Fibroblast of lung (primary cell): ENCODE measurements at regions not wholly inside any gene's neighbourhood (a gene's known extent, or its start where the extent isn't known, plus 50 kb on each side); places are given as distances from the start of the nearest gene placed in this dataset.

Experiments
- DNase-seq, 2 donors: peaks; one replicate each; pipeline versions ENCODE4 v3.0.0 to v3.0.0-alpha.2; 2010; ENCODE audit warnings: low read depth in 2 of 2
- H2AFZ ChIP-seq: 2 replicates; pipeline ENCODE4 v1.5.1; 2012; ENCODE audit warnings: low read length, control low read depth, inconsistent platforms
- H3K27ac ChIP-seq: 2 replicates; pipeline ENCODE4 v1.5.1; 2011; ENCODE audit warnings: low read length, control low read depth; ENCODE audit not compliant: insufficient read depth
- H3K27me3 ChIP-seq: 2 replicates; pipeline ENCODE4 v1.5.1; 2011; ENCODE audit warnings: mild to moderate bottlenecking, low read length; ENCODE audit not compliant: control insufficient read depth, insufficient read depth
- H3K36me3 ChIP-seq: 2 replicates; pipeline ENCODE4 v1.5.1; 2011; ENCODE audit warnings: low read length; ENCODE audit not compliant: control insufficient read depth, insufficient read depth
- H3K4me1 ChIP-seq: 2 replicates; pipeline ENCODE4 v1.5.1; 2011; ENCODE audit warnings: low read length; ENCODE audit not compliant: control insufficient read depth, insufficient read depth; ENCODE audit errors: extremely low read depth
- H3K4me2 ChIP-seq: 2 replicates; pipeline ENCODE4 v1.5.1; 2011; ENCODE audit warnings: low read length, control low read depth; ENCODE audit not compliant: insufficient read depth; ENCODE audit errors: extremely low read depth
- H3K4me3 ChIP-seq, 4 experiments: fragments of 200-600 bp in 1 of 4; sonication (generic) in 1 of 4; replicated peaks in 1 of 4; 2 replicates each; pipeline ENCODE4 v1.5.1; 2011 to 2016; ENCODE audit warnings: low read length in 4 of 4, low read depth in 3 of 4, mild to moderate bottlenecking in 3 of 4, control low read depth in 2 of 4, inconsistent platforms in 1 of 4, mixed read lengths in 1 of 4; ENCODE audit not compliant: insufficient read depth in 1 of 4; ENCODE audit errors: control extremely low read depth in 1 of 4
- H3K79me2 ChIP-seq: 2 replicates; pipeline ENCODE4 v1.5.1; 2012; ENCODE audit warnings: mild to moderate bottlenecking, low read length, inconsistent platforms; ENCODE audit not compliant: control insufficient read depth, insufficient read depth
- H3K9ac ChIP-seq: 2 replicates; pipeline ENCODE4 v1.5.1; 2011; ENCODE audit warnings: mild to moderate bottlenecking, low read length, control low read depth; ENCODE audit not compliant: insufficient read depth
- H3K9me3 ChIP-seq: 2 replicates; pipeline ENCODE4 v1.5.1; 2012; ENCODE audit warnings: low read depth, low read length; ENCODE audit not compliant: control insufficient read depth, insufficient read depth
- H4K20me1 ChIP-seq: 2 replicates; pipeline ENCODE4 v1.5.1; 2011; ENCODE audit warnings: low read length; ENCODE audit not compliant: control insufficient read depth, insufficient read depth; ENCODE audit errors: extremely low read depth
- CTCF ChIP-seq, 2 donors: IDR thresholded peaks in 1 of 2; conservative IDR thresholded peaks in 1 of 2; 1 replicate in 1 of 2; 2 replicates in 1 of 2; pipeline ENCODE4 v1.5.1; 2011 to 2012; ENCODE audit warnings: low read length in 2 of 2, control low read depth in 1 of 2, inconsistent platforms in 1 of 2, low read depth in 1 of 2, mild to moderate bottlenecking in 1 of 2
- EZH2 ChIP-seq: IDR thresholded peaks from 2 replicates; pipeline ENCODE4 v1.5.1; 2012; ENCODE audit warnings: low read length, control low read depth, mild to moderate bottlenecking; ENCODE audit errors: missing control alignments

GRCh38 chr3:72223628-72224027, 438.7 kb upstream of the PROK2 start:
- DNase-seq = no peak
- Histone ChIP-seq H3K27me3 (peaks cover 2% of the 10 kb centered on the region), H3K4me2 (no peak overlapping the region), H3K4me3 (no peak overlapping the region), H3K9ac (no peak overlapping the region), H4K20me1 (no peaks in the 10 kb centered on the region), H2AFZ (no peak overlapping the region), H3K27ac (no peak overlapping the region), H3K4me1 (no peaks in the 10 kb centered on the region), H3K9me3 (no peaks in the 10 kb centered on the region), H3K79me2 (no peaks in the 10 kb centered on the region), H3K36me3 (no peaks in the 10 kb centered on the region)
- TF ChIP-seq EZH2 (no peak), CTCF (conservative IDR thresholded peaks at IDR 0.05 in 1 of 2, IDR thresholded peaks at IDR 0.05 in 1 of 2; ENCODE audit: low read depth in 1 of 2, low read length in 2 of 2) (no peak)

GRCh38 chr3:72223116-72223515, 438.2 kb upstream of the PROK2 start:
- Histone ChIP-seq H4K20me1 (no peaks in the 10 kb centered on the region), H3K4me2 (no peak overlapping the region), H3K27ac (no peak overlapping the region), H3K27me3 (peaks cover 2% of the 10 kb centered on the region), H3K9ac (no peak overlapping the region), H3K4me3 (no peak overlapping the region), H2AFZ (no peak overlapping the region), H3K36me3 (no peaks in the 10 kb centered on the region), H3K79me2 (no peaks in the 10 kb centered on the region), H3K9me3 (no peaks in the 10 kb centered on the region), H3K4me1 (no peaks in the 10 kb centered on the region)
- no peak for DNase-seq
- TF ChIP-seq EZH2 = no peak

- H4K20me1 ChIP-seq = no peaks in the 10 kb centered on the region
- DNase-seq = no peak
- no peak for TF ChIP-seq EZH2
- TF ChIP-seq CTCF (conservative IDR thresholded peaks at IDR 0.05 in 1 of 2, IDR thresholded peaks at IDR 0.05 in 1 of 2; ENCODE audit: low read depth in 1 of 2, low read length in 2 of 2) = no peak
- no peaks in the 10 kb centered on the region for H3K9me3 ChIP-seq
- no peak overlapping the region for H3K27ac ChIP-seq
- no peak overlapping the region for H2AFZ ChIP-seq
- no peak overlapping the region for H3K4me3 ChIP-seq
- H3K9ac ChIP-seq = no peak overlapping the region
- peaks cover 2% of the 10 kb centered on the region for H3K27me3 ChIP-seq
- no peaks in the 10 kb centered on the region for H3K79me2 ChIP-seq
- no peaks in the 10 kb centered on the region for H3K4me1 ChIP-seq
- no peak overlapping the region for H3K4me2 ChIP-seq
- H3K36me3 ChIP-seq = no peaks in the 10 kb centered on the region
These were observed 437.5 kb upstream of the PROK2 start for GRCh38 chr3:72222410-72222809.
